ENCODE measurements at regions not wholly inside any gene's neighbourhood (a gene's known extent, or its start where the extent isn't known, plus 50 kb on each side); places are given as distances from the start of the nearest gene placed in this dataset.
"Not testable (repeated sequence)": the region's sequence is repeated elsewhere in the genome, so short reads cannot be mapped to it uniquely, and the experiment has no call there.

- no peak for DNase-seq
These were observed 52.7 kb upstream of the ZCCHC13 start for GRCh38 chrX:74251006-74251930.

- no peak for DNase-seq
These were observed 53.4 kb upstream of the ZCCHC13 start for GRCh38 chrX:74250574-74250973.

GRCh38 chrX:74249963-74250362 lies 54.0 kb upstream of the ZCCHC13 start:
- no peak for DNase-seq

- DNase-seq: no peak
These were observed 55.1 kb upstream of the ZCCHC13 start for GRCh38 chrX:74248889-74249288.

- DNase-seq: no peak
These were observed 57.5 kb upstream of the ZCCHC13 start for GRCh38 chrX:74246524-74246923.

GRCh38 chrX:74242484-74243138 lies 61.4 kb upstream of the ZCCHC13 start:
- no peak for DNase-seq

GRCh38 chrX:74242050-74242449 lies 61.9 kb upstream of the ZCCHC13 start:
- DNase-seq: no peak

- no peak for DNase-seq
These were observed 65.2 kb upstream of the ZCCHC13 start for GRCh38 chrX:74238771-74239170.

GRCh38 chrX:74234818-74235217 lies 69.2 kb upstream of the ZCCHC13 start:
- DNase-seq: no peak

- DNase-seq: no peak
These were observed 71.1 kb upstream of the ZCCHC13 start for GRCh38 chrX:74232859-74233258.

- no peak for DNase-seq
These were observed 72.4 kb upstream of the ZCCHC13 start for GRCh38 chrX:74231625-74232024.

GRCh38 chrX:74230094-74230493 lies 73.9 kb upstream of the ZCCHC13 start:
- DNase-seq: no peak

- DNase-seq: no peak
These were observed 78.9 kb upstream of the ZCCHC13 start for GRCh38 chrX:74225111-74225510.

- DNase-seq: no peak
These were observed 83.7 kb upstream of the ZCCHC13 start for GRCh38 chrX:74220277-74220676.

GRCh38 chrX:74218895-74219294 lies 85.1 kb upstream of the ZCCHC13 start:
- no peak for DNase-seq

- DNase-seq: no peak
These were observed 87.6 kb upstream of the ZCCHC13 start for GRCh38 chrX:74216421-74216820.

GRCh38 chrX:74211911-74212310 lies 92.1 kb upstream of the ZCCHC13 start:
- DNase-seq: no peak

GRCh38 chrX:74207539-74207938 lies 96.4 kb upstream of the ZCCHC13 start:
- DNase-seq: no peak

- no peak for DNase-seq
These were observed 108.4 kb upstream of the ZCCHC13 start for GRCh38 chrX:74195605-74196004.

GRCh38 chrX:74195120-74195519 lies 108.9 kb upstream of the ZCCHC13 start:
- no peak for DNase-seq

GRCh38 chrX:74187211-74187610 lies 116.8 kb upstream of the ZCCHC13 start:
- DNase-seq: no peak

GRCh38 chrX:74183047-74183446 lies 120.9 kb upstream of the ZCCHC13 start:
- not testable (repeated sequence) for DNase-seq

- DNase-seq: not testable (repeated sequence)
These were observed 122.0 kb upstream of the ZCCHC13 start for GRCh38 chrX:74181976-74182375.

Data from hypothalamus (tissue), 51 donors.